LNCaP clone FGC (cell line): ENCODE measurements at regions not wholly inside any gene's neighbourhood (a gene's known extent, or its start where the extent isn't known, plus 50 kb on each side); places are given as distances from the start of the nearest gene placed in this dataset.
A peak's percentile ranks its signal among the peaks of the same experiment; 100 is the strongest.

Source experiments
- DNase-seq: peaks from one replicate; pipeline ENCODE4 v3.0.0-alpha.2; 2011; ENCODE audit warnings: low read depth
- H3K4me3 ChIP-seq: 2 replicates; pipeline ENCODE4 v1.5.1; 2011; ENCODE audit warnings: mild to moderate bottlenecking, low read depth, low read length, control low read depth
- TF ChIP-seq, protein P1 (sequence below): IDR thresholded peaks from 2 replicates; pipeline ENCODE4 v1.5.1; 2012; ENCODE audit warnings: mild to moderate bottlenecking; ENCODE audit not compliant: control insufficient read depth, insufficient read depth; ENCODE audit errors: extremely low read depth

DNA sequence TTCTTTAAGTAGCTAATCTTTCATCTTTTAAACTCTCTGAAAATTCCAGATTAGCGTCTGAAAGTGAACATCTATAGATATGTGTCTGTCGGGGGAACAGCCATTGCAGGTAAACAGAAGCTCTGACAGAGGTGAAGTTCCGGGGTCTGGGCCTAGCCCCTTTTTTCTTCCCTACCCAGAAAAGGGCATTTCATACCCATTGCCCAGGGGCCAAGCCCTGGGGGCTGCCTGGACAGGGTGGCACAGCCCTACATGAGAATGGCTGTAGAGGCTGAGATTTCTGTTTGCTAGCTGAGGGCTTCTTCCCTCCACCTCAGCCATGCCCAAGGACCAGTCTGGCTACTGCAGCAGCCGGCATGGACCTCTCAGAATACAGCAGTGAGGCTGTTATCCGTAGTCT lies 327.0 kb upstream of the PLET1 start:
- no peak for DNase-seq
- no peak overlapping the region for H3K4me3 ChIP-seq
- TF ChIP-seq, protein P1, sequence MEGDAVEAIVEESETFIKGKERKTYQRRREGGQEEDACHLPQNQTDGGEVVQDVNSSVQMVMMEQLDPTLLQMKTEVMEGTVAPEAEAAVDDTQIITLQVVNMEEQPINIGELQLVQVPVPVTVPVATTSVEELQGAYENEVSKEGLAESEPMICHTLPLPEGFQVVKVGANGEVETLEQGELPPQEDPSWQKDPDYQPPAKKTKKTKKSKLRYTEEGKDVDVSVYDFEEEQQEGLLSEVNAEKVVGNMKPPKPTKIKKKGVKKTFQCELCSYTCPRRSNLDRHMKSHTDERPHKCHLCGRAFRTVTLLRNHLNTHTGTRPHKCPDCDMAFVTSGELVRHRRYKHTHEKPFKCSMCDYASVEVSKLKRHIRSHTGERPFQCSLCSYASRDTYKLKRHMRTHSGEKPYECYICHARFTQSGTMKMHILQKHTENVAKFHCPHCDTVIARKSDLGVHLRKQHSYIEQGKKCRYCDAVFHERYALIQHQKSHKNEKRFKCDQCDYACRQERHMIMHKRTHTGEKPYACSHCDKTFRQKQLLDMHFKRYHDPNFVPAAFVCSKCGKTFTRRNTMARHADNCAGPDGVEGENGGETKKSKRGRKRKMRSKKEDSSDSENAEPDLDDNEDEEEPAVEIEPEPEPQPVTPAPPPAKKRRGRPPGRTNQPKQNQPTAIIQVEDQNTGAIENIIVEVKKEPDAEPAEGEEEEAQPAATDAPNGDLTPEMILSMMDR: no peak

DNA sequence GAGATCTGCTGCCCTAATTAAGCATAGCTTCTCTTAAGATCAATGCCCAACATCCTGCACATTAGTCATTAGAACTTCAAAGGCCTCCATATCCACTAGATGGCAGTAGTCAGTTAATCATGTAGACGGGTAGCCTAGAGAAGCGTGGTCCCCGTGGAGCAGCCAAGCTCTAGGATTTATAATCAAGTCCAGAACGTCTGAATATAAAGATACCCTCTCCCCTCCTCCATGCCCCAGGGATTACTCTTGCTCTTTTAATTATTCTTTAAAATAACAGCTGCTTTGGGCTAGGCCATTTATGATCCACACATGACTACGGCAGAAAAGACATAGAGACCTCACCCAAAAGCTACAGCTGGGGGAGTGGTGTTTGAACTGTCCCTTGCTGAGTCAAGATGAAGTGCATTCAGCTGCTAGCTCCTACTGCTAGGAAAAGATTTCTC lies 327.6 kb upstream of the PLET1 start:
- peak; percentile 52 for DNase-seq
- TF ChIP-seq, protein P1: peak; percentile 82
- no peak overlapping the region for H3K4me3 ChIP-seq

DNA sequence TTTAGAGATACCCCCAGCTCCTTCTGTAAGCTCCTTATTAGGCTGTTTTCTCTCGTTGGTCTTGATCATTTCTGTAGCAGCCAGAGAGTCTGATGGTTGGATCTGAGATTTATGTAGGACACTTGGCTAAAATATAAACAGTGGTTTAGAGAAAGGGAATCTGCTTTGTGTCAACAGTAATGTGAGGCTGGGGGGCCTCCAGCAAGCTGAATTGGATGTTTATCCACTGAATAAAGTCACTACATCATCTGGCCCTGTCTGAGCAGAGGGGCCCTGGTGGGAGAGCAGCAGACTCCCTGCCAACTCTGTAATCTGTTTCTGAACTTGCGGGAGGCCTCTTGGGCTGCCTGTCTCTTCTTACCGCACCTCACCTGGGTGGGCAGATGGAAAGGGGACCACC lies 328.5 kb upstream of the PLET1 start:
- DNase-seq: no peak
- no peak overlapping the region for H3K4me3 ChIP-seq
- TF ChIP-seq, protein P1: no peak

DNA sequence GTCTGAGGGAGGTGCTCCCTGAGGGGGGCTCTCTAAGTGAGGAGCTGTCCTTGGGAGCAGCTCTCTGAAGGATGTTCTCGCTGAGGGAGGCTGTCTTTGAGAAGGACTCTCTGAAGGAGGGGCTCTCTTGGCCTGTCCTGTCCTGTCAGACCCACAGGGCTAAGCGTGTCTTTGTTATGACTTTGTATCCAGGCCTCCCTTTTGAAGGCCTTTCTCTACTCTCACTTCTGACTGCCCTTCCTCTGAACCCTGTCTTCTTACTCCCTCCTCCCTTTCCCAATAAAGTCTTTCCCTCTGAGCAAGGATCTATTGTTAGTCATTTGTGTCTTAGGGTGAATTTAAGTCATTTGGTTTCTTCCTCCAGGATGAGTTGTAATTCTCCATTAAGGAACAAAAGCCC lies 330.1 kb upstream of the PLET1 start:
- TF ChIP-seq, protein P1: no peak
- no peak for DNase-seq
- H3K4me3 ChIP-seq: no peak overlapping the region

DNA sequence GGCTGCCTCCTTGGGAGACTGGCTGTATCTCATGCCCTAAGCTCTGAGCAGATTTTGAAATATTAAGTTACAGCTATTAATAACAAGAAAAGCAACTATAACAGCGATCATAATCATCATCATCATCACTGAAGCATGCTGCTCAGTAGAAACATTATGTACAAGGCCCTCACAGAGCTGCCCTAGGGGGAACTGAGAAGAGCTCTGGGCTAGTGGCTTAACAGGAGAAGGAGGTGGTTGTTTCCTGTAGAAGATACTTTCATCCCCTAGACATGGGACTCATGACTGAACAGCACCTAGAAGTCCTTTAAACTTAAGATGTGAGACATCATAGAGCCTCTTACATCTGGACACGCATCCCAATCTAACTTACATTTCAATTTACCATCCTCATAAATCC lies 332.8 kb upstream of the PLET1 start:
- TF ChIP-seq, protein P1: no peak
- no peak for DNase-seq
- no peak overlapping the region for H3K4me3 ChIP-seq

DNA sequence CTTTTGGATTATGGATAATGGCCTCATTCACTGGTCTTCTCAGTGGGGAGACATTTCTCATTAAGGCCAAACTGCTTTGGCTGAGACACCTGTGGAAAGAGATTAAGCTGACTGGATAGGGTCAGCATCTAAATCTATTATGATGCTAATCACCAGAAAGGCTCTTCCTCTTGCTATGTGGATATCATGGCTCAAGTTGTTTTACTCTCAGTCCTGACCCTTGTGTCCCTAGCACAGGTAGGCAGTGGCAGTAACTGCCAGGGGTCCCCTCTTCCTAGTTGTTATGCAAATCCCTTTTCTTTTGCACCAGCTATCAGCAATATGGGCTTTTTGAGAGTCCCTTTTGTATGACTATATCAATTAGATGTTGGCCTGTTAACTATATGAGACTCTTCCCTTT lies 335.7 kb upstream of the PLET1 start:
- no peak overlapping the region for H3K4me3 ChIP-seq
- TF ChIP-seq, protein P1: no peak
- DNase-seq: no peak

DNA sequence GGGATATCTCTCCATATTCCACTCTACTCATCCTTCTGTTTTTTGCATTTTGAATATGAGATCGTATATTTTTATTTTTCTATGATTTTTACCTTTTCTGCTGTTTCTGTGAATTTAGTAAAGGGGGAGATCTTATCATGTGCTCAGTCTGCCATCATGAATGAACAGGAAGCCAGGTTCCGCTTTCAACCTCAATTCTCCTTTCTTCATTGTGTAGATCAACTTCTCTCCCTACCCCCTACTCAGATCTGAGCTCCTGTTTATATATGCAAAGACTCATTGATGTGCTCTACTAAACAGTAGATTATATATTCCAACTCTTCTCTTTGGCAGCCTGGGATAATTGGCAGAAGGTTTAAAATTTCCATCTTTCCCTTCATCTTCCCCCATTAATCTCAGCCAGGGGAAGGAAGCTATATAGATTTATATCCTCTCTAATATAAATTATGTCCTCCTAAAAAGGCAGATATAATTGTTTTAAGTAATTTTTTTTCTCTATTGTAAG lies 336.7 kb upstream of the PLET1 start:
- no peak for DNase-seq
- no peak overlapping the region for H3K4me3 ChIP-seq
- TF ChIP-seq, protein P1: no peak
